ENCODE measurements at regions not wholly inside any gene's neighbourhood (a gene's known extent, or its start where the extent isn't known, plus 50 kb on each side); places are given as distances from the start of the nearest gene placed in this dataset.
"Not testable (repeated sequence)": the region's sequence is repeated elsewhere in the genome, so short reads cannot be mapped to it uniquely, and the experiment has no call there.

- no peaks in the 10 kb centered on the region for H3K9me3 Mint-ChIP-seq (ENCODE audit: low read depth)
- no peaks in the 10 kb centered on the region for H3K36me3 Mint-ChIP-seq
- H3K27ac Mint-ChIP-seq: no peak overlapping the region
- ATAC-seq: no peak
- H3K4me1 Mint-ChIP-seq: no peaks in the 10 kb centered on the region
- no peaks in the 10 kb centered on the region for H3K27me3 Mint-ChIP-seq
- DNase-seq: no peak
- no peak overlapping the region for H3K4me3 Mint-ChIP-seq
- CTCF ChIA-PET: no interaction called here
Observed at GRCh38 chr12:18857656-18858055, 119.7 kb downstream of the CAPZA3 start.

DNA sequence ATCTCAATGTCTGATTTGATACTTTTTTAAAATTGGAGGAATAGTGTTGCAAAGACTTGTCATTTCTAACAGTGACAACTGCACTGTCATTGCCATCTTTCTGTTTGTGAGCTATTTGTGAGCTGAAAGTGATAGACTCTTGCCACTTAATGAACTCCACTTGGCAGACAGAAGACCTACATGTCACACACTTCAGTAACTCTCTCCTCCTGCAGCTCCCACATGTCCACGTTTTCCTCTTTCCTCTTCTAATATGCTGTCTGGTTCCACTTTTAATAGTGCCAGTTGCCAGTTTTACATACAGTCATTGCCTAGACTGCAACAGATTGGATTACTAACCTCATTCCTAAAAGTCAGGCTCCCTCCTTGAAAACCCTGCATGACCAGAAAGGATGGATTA, 121.5 kb downstream of the CAPZA3 start:
- no peaks in the 10 kb centered on the region for H3K27me3 Mint-ChIP-seq
- no peaks in the 10 kb centered on the region for H3K36me3 Mint-ChIP-seq
- H3K4me3 Mint-ChIP-seq: no peak overlapping the region
- no peaks in the 10 kb centered on the region for H3K9me3 Mint-ChIP-seq (ENCODE audit: low read depth)
- CTCF ChIA-PET: interaction anchor here (1.2 kb wide), 1 partner anchor 10 kb away, joined by 3 read pairs; no protein-coding TSS in a partner anchor
- H3K4me1 Mint-ChIP-seq: no peaks in the 10 kb centered on the region
- no peak overlapping the region for H3K27ac Mint-ChIP-seq
- ATAC-seq: no peak
- no peak for DNase-seq

DNA sequence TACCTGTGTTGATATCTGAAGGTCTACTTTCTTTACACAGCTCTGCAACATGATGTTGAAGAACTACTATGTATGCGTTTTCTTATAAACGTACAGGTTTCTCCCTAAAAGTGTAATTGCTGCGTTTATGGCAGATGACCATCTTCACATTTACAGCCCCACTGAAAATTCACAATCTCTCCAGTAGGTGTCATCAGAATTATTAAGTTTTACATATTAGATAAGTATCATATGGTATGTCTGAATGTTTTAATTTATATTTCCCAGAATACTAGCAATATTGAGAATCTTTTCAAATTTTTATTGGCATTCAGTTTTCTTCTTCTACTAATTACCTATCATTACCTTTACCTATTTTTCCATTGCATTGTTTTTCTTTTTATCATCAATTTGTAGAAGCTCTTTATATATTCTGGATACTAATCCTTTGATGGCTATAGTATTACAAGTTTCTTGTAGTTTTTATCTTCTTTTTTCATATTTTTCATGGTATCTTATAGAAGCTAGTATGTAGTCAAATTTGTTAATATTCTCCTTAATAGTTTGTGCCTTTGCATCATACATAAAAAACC, 123.5 kb downstream of the CAPZA3 start:
- H3K36me3 Mint-ChIP-seq: no peaks in the 10 kb centered on the region
- H3K4me1 Mint-ChIP-seq: no peaks in the 10 kb centered on the region
- peaks cover 4% of the 10 kb centered on the region for H3K27me3 Mint-ChIP-seq
- no peak overlapping the region for H3K27ac Mint-ChIP-seq
- no peak overlapping the region for H3K4me3 Mint-ChIP-seq
- CTCF ChIA-PET: no interaction called here
- ATAC-seq: no peak
- no peak for DNase-seq
- H3K9me3 Mint-ChIP-seq (ENCODE audit: low read depth): no peaks in the 10 kb centered on the region

DNA sequence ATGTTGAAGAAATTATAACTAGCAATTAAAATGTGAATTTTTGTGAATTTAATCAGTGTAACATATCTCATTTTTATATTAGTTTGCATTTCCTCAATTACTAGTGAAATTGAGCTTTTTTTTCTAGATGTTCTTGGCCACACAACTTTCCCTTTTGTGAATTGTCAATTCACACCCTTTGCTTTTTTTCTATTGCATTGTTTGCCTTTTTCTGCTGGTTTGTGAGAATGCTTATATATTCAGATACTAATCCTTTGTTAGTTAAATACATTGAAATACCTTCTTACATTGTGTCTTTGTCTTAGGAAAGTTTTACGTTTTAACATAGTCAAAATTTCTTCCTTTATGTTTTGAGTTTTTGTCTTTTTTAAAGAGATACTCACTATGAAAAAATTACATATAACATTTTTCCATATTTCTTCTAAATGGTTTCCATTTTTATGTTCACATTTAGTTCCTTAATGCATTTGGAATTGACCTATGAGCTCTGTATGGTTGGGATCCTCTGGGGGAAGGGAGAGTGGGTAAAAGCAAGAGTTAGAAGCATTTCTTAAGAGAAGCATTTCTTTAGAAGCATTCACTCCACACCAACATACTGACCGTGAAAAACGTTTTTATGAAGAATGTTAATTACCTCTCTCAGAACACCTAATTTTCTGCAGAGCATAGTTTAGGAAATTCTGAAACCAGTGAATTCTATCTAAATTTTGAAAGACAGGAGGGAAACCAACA, 126.0 kb downstream of the CAPZA3 start:
- Mint-ChIP-seq H3K9me3 (ENCODE audit: low read depth) (no peaks in the 10 kb centered on the region), H3K27me3 (peaks cover 4% of the 10 kb centered on the region), H3K36me3 (no peaks in the 10 kb centered on the region), H3K27ac (no peak overlapping the region), H3K4me3 (no peak overlapping the region), H3K4me1 (no peaks in the 10 kb centered on the region)
- CTCF ChIA-PET: no interaction called here
- DNase-seq (no peak), ATAC-seq (no peak)

- DNase-seq (no peak), ATAC-seq (no peak)
- Mint-ChIP-seq H3K27me3 (peaks cover 4% of the 10 kb centered on the region), H3K4me1 (no peaks in the 10 kb centered on the region), H3K36me3 (no peaks in the 10 kb centered on the region), H3K27ac (no peak overlapping the region), H3K9me3 (ENCODE audit: low read depth) (no peaks in the 10 kb centered on the region), H3K4me3 (no peak overlapping the region)
- CTCF ChIA-PET: interaction anchor here (0.7 kb wide), 1 partner anchor 12 kb away, joined by 3 read pairs; no protein-coding TSS in a partner anchor
Observed at GRCh38 chr12:18864900-18865561, 127.1 kb downstream of the CAPZA3 start.

- Mint-ChIP-seq H3K4me1 (peaks cover 6% of the 10 kb centered on the region), H3K9me3 (ENCODE audit: low read depth) (peaks cover 2% of the 10 kb centered on the region), H3K27me3 (peaks cover 4% of the 10 kb centered on the region), H3K36me3 (no peaks in the 10 kb centered on the region), H3K27ac (no peak overlapping the region), H3K4me3 (no peak overlapping the region)
- DNase-seq (no peak), ATAC-seq (no peak)
- CTCF ChIA-PET: no interaction called here
Observed at GRCh38 chr12:18868717-18869116, 130.8 kb downstream of the CAPZA3 start.

- no peak for ATAC-seq
- H3K4me3 Mint-ChIP-seq: no peak overlapping the region
- no peaks in the 10 kb centered on the region for H3K36me3 Mint-ChIP-seq
- no peak for DNase-seq
- CTCF ChIA-PET: no interaction called here
- H3K27ac Mint-ChIP-seq: no peak overlapping the region
- H3K9me3 Mint-ChIP-seq (ENCODE audit: low read depth): peaks cover 2% of the 10 kb centered on the region
- peaks cover 6% of the 10 kb centered on the region for H3K4me1 Mint-ChIP-seq
- H3K27me3 Mint-ChIP-seq: no peaks in the 10 kb centered on the region
Observed at GRCh38 chr12:18872770-18873169, 134.9 kb downstream of the CAPZA3 start.

DNA sequence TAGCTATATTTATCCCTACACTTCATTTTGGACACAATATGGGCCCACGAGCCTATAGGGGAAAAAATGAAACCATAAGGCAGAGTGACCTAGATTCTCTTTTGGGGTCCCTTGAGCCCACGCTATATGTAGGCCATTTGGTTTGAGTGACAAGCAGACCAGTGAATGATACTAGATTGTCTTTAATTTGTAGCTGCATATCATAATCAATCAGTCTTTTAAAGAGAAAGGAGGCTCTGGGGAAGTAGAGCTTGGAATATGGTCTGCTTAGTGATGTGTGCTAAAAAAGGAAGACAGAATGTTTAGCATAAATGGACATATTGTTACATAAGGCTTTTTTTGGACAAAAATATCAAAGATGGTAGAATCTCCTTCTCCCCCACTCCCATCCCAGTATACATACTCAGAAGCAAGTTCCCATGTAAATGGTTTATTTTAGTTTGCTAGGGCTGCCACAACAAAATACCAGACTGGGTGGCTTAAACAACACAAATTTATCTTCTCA, 140.8 kb downstream of the CAPZA3 start:
- no peaks in the 10 kb centered on the region for H3K27me3 Mint-ChIP-seq
- DNase-seq (no peak), ATAC-seq (no peak)
- no peak overlapping the region for H3K4me3 Mint-ChIP-seq
- H3K9me3 Mint-ChIP-seq (ENCODE audit: low read depth): no peaks in the 10 kb centered on the region
- no peaks in the 10 kb centered on the region for H3K36me3 Mint-ChIP-seq
- H3K27ac Mint-ChIP-seq: no peak overlapping the region
- H3K4me1 Mint-ChIP-seq: no peaks in the 10 kb centered on the region
- CTCF ChIA-PET: no interaction called here

- no peaks in the 10 kb centered on the region for H3K4me1 Mint-ChIP-seq
- CTCF ChIA-PET: no interaction called here
- H3K36me3 Mint-ChIP-seq: no peaks in the 10 kb centered on the region
- DNase-seq (no peak), ATAC-seq (no peak)
- no peaks in the 10 kb centered on the region for H3K27me3 Mint-ChIP-seq
- no peaks in the 10 kb centered on the region for H3K9me3 Mint-ChIP-seq (ENCODE audit: low read depth)
- H3K4me3 Mint-ChIP-seq: no peak overlapping the region
- no peak overlapping the region for H3K27ac Mint-ChIP-seq
Observed at GRCh38 chr12:18882690-18883089, 144.8 kb downstream of the CAPZA3 start.

DNA sequence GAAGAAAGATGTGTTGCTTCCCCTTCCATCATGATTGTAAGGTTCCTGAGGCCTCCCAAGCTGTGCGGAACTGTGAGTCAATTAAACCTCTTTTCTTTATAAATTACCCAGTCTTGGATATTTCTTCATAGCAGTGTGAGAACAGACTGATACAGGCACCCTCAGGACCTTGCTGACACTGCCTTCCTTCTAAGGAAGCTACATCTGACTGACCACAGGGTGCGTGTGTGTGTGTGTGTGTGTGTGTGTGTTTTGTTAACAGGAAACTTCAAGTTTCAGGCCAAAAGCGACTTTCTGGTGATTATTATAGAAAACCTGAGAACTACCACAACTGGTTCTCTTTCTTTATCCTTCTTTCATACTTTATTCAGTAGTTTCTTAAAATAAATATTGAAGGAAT, 149.0 kb downstream of the CAPZA3 start:
- no peak for DNase-seq
- peaks cover 2% of the 10 kb centered on the region for H3K27me3 Mint-ChIP-seq
- H3K4me3 Mint-ChIP-seq: no peak overlapping the region
- H3K9me3 Mint-ChIP-seq (ENCODE audit: low read depth): no peaks in the 10 kb centered on the region
- H3K4me1 Mint-ChIP-seq: no peaks in the 10 kb centered on the region
- CTCF ChIA-PET: no interaction called here
- H3K36me3 Mint-ChIP-seq: no peaks in the 10 kb centered on the region
- H3K27ac Mint-ChIP-seq: no peak overlapping the region
- no peak for ATAC-seq

DNA sequence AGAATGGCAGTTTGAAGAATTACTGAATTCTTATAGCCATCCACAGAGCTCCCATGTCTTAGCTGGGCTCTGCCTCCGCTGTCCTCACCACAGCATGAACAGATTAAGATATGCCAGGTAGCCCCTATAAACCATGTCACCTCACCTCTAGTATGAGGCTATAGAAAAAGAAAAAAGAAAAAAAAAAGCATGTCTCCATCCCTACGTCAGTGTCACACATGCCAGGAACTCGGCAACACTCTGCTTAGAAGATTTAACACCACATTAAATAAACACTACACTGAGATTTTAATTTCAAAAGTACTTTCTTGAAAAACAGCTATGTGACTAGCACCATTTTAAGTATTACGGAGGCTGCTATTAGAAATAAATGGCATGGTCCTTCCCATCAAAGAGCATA, 149.4 kb downstream of the CAPZA3 start:
- H3K4me3 Mint-ChIP-seq: no peak overlapping the region
- H3K36me3 Mint-ChIP-seq: no peaks in the 10 kb centered on the region
- ATAC-seq: no peak
- no peaks in the 10 kb centered on the region for H3K4me1 Mint-ChIP-seq
- H3K27me3 Mint-ChIP-seq: peaks cover 2% of the 10 kb centered on the region
- DNase-seq: no peak
- H3K27ac Mint-ChIP-seq: no peak overlapping the region
- CTCF ChIA-PET: no interaction called here
- H3K9me3 Mint-ChIP-seq (ENCODE audit: low read depth): no peaks in the 10 kb centered on the region

GRCh38 chr12:18888047-18888446, 150.1 kb downstream of the CAPZA3 start:
- CTCF ChIA-PET: no interaction called here
- no peaks in the 10 kb centered on the region for H3K36me3 Mint-ChIP-seq
- no peak for ATAC-seq

GRCh38 chr12:18890621-18891020, 152.7 kb downstream of the CAPZA3 start:
- H3K36me3 Mint-ChIP-seq; DNase-seq; H3K4me1 Mint-ChIP-seq; H3K9me3 Mint-ChIP-seq (ENCODE audit: low read depth); CTCF ChIA-PET; ATAC-seq; H3K27ac Mint-ChIP-seq; H3K4me3 Mint-ChIP-seq; H3K27me3 Mint-ChIP-seq: not testable (repeated sequence)

More at GRCh38 chr12:18888047-18888446, 150.1 kb downstream of the CAPZA3 start:
- H3K4me3 Mint-ChIP-seq: no peak overlapping the region
- H3K27me3 Mint-ChIP-seq: peaks cover 2% of the 10 kb centered on the region
- no peak for DNase-seq
- no peaks in the 10 kb centered on the region for H3K9me3 Mint-ChIP-seq (ENCODE audit: low read depth)
- H3K27ac Mint-ChIP-seq: no peak overlapping the region
- no peaks in the 10 kb centered on the region for H3K4me1 Mint-ChIP-seq

GRCh38 chr12:18895540-18895939, 157.6 kb downstream of the CAPZA3 start:
- Mint-ChIP-seq H3K4me3 (no peak overlapping the region), H3K27me3 (no peaks in the 10 kb centered on the region), H3K4me1 (no peaks in the 10 kb centered on the region), H3K27ac (no peak overlapping the region), H3K36me3 (no peaks in the 10 kb centered on the region), H3K9me3 (ENCODE audit: low read depth) (no peaks in the 10 kb centered on the region)
- ATAC-seq (no peak), DNase-seq (no peak)
- CTCF ChIA-PET: no interaction called here

Data from activated CD8-positive, alpha-beta memory T cell treated with anti-CD3 and anti-CD28 coated beads, Interleukin-2, amount 10 ng/mL, durations not matched to agents 7 days and 5 days (primary cell).